ENCODE measurements at regions not wholly inside any gene's neighbourhood (a gene's known extent, or its start where the extent isn't known, plus 50 kb on each side); places are given as distances from the start of the nearest gene placed in this dataset.

DNA sequence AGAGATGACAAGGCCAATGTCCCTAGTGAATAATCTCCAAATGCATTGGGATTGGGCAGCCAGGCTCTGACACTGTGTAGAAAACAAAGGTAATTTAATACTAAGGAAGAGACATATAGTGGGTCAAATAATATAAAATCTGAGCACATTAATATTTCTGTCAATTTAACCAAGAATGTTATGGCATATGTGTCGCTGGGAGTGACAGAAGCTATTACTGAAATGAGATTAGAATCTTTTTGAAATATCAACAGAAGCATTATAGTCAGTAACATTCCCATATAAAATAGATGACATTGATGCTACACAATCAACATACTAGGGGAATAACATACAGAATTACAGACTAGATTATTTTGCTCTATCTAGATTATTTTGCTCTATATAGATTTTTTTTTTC lies 114.0 kb downstream of the BLID start:
- Histone ChIP-seq H3K4me3 (ENCODE audit: low read depth in 2 of 2, low read length in 2 of 2) (no peak overlapping the region), H3K36me3 (ENCODE audit: control insufficient read depth, insufficient read depth, low read length) (no peaks in the 10 kb centered on the region), H3K27me3 (ENCODE audit: control insufficient read depth, insufficient read depth, low read length) (no peaks in the 10 kb centered on the region), H3K4me1 (ENCODE audit: control insufficient read depth, insufficient read depth, low read length) (no peaks in the 10 kb centered on the region), H3K27ac (ENCODE audit: low read length) (no peak overlapping the region), H3K9me3 (ENCODE audit: control insufficient read depth, insufficient read depth, low read depth, low read length) (no peaks in the 10 kb centered on the region)
- intact Hi-C loops (cut with micrococcal nuclease; ENCODE audit: unreplicated experiment) (no loop called here), in situ Hi-C loops (cut with HindIII; ENCODE audit: low pct_unique_long_range_greater_than_20kb, low sequenced_read_pairs) (no loop called here)
- ATAC-seq: no peak
- ChIA-PET POLR2A (no interaction called here), CTCF (no interaction called here)
- TF ChIP-seq SIN3A (IDR thresholded peaks at IDR 0.05; ENCODE audit: borderline replicate concordance, insufficient read depth, low read depth, low read length) (no peak), POLR2AphosphoS5 (IDR thresholded peaks at IDR 0.05; ENCODE audit: low read depth, low read length) (no peak), TCF7L2 (IDR thresholded peaks at IDR 0.05; ENCODE audit: low read depth, low read length) (no peak)
- TF ChIP-seq, protein P1, sequence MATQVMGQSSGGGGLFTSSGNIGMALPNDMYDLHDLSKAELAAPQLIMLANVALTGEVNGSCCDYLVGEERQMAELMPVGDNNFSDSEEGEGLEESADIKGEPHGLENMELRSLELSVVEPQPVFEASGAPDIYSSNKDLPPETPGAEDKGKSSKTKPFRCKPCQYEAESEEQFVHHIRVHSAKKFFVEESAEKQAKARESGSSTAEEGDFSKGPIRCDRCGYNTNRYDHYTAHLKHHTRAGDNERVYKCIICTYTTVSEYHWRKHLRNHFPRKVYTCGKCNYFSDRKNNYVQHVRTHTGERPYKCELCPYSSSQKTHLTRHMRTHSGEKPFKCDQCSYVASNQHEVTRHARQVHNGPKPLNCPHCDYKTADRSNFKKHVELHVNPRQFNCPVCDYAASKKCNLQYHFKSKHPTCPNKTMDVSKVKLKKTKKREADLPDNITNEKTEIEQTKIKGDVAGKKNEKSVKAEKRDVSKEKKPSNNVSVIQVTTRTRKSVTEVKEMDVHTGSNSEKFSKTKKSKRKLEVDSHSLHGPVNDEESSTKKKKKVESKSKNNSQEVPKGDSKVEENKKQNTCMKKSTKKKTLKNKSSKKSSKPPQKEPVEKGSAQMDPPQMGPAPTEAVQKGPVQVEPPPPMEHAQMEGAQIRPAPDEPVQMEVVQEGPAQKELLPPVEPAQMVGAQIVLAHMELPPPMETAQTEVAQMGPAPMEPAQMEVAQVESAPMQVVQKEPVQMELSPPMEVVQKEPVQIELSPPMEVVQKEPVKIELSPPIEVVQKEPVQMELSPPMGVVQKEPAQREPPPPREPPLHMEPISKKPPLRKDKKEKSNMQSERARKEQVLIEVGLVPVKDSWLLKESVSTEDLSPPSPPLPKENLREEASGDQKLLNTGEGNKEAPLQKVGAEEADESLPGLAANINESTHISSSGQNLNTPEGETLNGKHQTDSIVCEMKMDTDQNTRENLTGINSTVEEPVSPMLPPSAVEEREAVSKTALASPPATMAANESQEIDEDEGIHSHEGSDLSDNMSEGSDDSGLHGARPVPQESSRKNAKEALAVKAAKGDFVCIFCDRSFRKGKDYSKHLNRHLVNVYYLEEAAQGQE (IDR thresholded peaks at IDR 0.05; ENCODE audit: insufficient read depth in 1 of 2, low read depth in 2 of 2, low read length in 1 of 2): no peak
- TF ChIP-seq, protein P2, sequence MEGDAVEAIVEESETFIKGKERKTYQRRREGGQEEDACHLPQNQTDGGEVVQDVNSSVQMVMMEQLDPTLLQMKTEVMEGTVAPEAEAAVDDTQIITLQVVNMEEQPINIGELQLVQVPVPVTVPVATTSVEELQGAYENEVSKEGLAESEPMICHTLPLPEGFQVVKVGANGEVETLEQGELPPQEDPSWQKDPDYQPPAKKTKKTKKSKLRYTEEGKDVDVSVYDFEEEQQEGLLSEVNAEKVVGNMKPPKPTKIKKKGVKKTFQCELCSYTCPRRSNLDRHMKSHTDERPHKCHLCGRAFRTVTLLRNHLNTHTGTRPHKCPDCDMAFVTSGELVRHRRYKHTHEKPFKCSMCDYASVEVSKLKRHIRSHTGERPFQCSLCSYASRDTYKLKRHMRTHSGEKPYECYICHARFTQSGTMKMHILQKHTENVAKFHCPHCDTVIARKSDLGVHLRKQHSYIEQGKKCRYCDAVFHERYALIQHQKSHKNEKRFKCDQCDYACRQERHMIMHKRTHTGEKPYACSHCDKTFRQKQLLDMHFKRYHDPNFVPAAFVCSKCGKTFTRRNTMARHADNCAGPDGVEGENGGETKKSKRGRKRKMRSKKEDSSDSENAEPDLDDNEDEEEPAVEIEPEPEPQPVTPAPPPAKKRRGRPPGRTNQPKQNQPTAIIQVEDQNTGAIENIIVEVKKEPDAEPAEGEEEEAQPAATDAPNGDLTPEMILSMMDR (IDR thresholded peaks at IDR 0.05): no peak
- no peak for DNase-seq (ENCODE audit: low read depth, low spot score)
- BruUV-seq (replicated peaks): no TSS peak

DNA sequence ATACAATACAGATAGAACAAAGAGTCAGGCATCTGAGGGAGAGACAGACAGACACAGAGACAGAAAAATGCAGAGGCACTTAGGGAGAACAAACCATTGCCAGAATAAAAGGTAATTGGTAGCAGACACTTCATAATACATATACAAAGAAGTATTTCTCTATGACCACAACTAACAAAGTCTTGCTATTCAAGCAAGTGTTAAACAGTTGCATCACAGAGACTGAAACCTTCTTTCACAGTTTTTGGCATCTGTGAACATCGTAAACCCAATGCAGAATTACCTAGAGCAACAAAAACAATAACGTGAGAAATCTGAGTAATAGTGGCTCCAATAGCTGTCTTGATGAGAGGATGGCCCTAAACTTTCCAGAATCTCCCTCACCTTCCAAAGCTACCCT lies 116.4 kb downstream of the BLID start:
- CTCF ChIA-PET: no interaction called here
- in situ Hi-C loops (cut with HindIII; ENCODE audit: low pct_unique_long_range_greater_than_20kb, low sequenced_read_pairs): no loop called here
- no TSS peak for BruUV-seq (replicated peaks)

DNA sequence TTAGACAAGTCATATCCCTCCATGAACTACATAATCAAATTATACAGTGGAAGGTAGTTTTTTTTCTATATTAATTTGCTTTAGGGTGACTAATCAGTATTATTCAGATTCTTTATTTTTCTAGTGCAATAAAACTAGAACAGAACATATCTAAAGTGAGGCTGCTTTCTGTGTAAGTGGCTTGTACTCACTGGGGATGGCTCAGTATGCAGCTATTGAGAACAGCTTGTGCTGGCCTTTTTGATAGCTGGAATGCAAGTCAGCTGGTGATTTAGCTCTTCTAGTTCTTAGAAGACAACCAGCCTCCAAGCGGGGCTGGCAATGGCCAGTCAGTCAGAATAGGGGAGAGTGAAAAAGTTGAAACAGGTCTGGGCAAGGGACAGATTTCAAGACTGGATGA lies 119.4 kb downstream of the BLID start:
- no TSS peak for BruUV-seq (replicated peaks)
- Histone ChIP-seq H3K4me3 (ENCODE audit: low read depth in 2 of 2, low read length in 2 of 2) (no peak overlapping the region), H3K27ac (ENCODE audit: low read length) (no peak overlapping the region), H3K4me1 (ENCODE audit: control insufficient read depth, insufficient read depth, low read length) (no peaks in the 10 kb centered on the region), H3K36me3 (ENCODE audit: control insufficient read depth, insufficient read depth, low read length) (no peaks in the 10 kb centered on the region), H3K9me3 (ENCODE audit: control insufficient read depth, insufficient read depth, low read depth, low read length) (no peaks in the 10 kb centered on the region), H3K27me3 (ENCODE audit: control insufficient read depth, insufficient read depth, low read length) (no peaks in the 10 kb centered on the region)
- in situ Hi-C loops (cut with HindIII; ENCODE audit: low pct_unique_long_range_greater_than_20kb, low sequenced_read_pairs): no loop called here
- ChIA-PET POLR2A (interaction anchor here (0.5 kb wide), 1 partner anchor 94 kb away, joined by 14 read pairs; no protein-coding TSS in a partner anchor), CTCF (no interaction called here)
- TF ChIP-seq SIN3A (IDR thresholded peaks at IDR 0.05; ENCODE audit: borderline replicate concordance, insufficient read depth, low read depth, low read length) (no peak), POLR2AphosphoS5 (IDR thresholded peaks at IDR 0.05; ENCODE audit: low read depth, low read length) (no peak), TCF7L2 (IDR thresholded peaks at IDR 0.05; ENCODE audit: low read depth, low read length) (no peak)
- TF ChIP-seq, protein P1 (IDR thresholded peaks at IDR 0.05; ENCODE audit: insufficient read depth in 1 of 2, low read depth in 2 of 2, low read length in 1 of 2): no peak
- TF ChIP-seq, protein P2 (IDR thresholded peaks at IDR 0.05): no peak
- DNase-seq (ENCODE audit: low read depth, low spot score): no peak
- intact Hi-C loops (cut with micrococcal nuclease; ENCODE audit: unreplicated experiment): no loop called here
- ATAC-seq: no peak

More for the DNA sequence above, 116.4 kb downstream of the BLID start:
- H3K4me3 ChIP-seq (ENCODE audit: low read depth in 2 of 2, low read length in 2 of 2): no peak overlapping the region
- H3K9me3 ChIP-seq (ENCODE audit: control insufficient read depth, insufficient read depth, low read depth, low read length): no peaks in the 10 kb centered on the region
- DNase-seq (ENCODE audit: low read depth, low spot score): no peak
- H3K27ac ChIP-seq (ENCODE audit: low read length): no peak overlapping the region
- no peaks in the 10 kb centered on the region for H3K27me3 ChIP-seq (ENCODE audit: control insufficient read depth, insufficient read depth, low read length)
- intact Hi-C loops (cut with micrococcal nuclease; ENCODE audit: unreplicated experiment): no loop called here
- no peak for ATAC-seq
- no peak for TF ChIP-seq TCF7L2 (IDR thresholded peaks at IDR 0.05; ENCODE audit: low read depth, low read length)
- H3K36me3 ChIP-seq (ENCODE audit: control insufficient read depth, insufficient read depth, low read length): no peaks in the 10 kb centered on the region
- POLR2A ChIA-PET: no interaction called here
- H3K4me1 ChIP-seq (ENCODE audit: control insufficient read depth, insufficient read depth, low read length): no peaks in the 10 kb centered on the region

All from Panc1 (cell line).